ENCODE measurements at regions not wholly inside any gene's neighbourhood (a gene's known extent, or its start where the extent isn't known, plus 50 kb on each side); places are given as distances from the start of the nearest gene placed in this dataset.
A peak's percentile ranks its signal among the peaks of the same experiment; 100 is the strongest.

DNA sequence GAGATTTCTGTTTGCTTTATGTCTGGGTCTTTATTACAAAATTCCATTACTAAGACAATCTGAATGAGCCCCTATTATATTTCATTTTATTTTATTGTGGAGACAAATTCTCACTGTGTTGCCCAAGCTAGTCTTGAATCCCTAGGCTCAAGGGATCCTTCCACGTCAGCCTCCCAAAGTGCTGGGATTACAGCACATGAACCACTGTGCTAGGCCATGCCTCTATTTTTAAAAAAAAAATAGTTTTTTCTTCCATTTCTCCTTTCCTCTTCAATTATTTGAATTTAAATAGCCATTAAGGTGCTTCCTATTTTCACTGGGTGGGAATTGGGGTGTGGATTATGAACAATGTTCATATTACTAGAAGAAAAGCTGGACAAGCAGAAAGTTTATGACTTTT is 1587.4 kb downstream of the GRIK2 start:
- Mint-ChIP-seq H3K27me3 (ENCODE audit: low read depth, poor library complexity) (no peaks in the 10 kb centered on the region), H3K27ac (peak overlapping the region; percentile 91), H3K36me3 (ENCODE audit: low read depth) (no peaks in the 10 kb centered on the region), H3K4me1 (peaks cover 36% of the 10 kb centered on the region), H3K9me3 (peaks cover 4% of the 10 kb centered on the region), H3K4me3 (no peak overlapping the region)
- no peak for DNase-seq
- no peak for TF ChIP-seq CTCF (IDR thresholded peaks at IDR 0.05)

GRCh38 chr6:102961902-102962301 is 1568.4 kb downstream of the GRIK2 start:
- Mint-ChIP-seq H3K36me3 (ENCODE audit: low read depth) (no peaks in the 10 kb centered on the region), H3K4me3 (no peak overlapping the region), H3K27ac (no peak overlapping the region), H3K4me1 (no peaks in the 10 kb centered on the region), H3K9me3 (no peaks in the 10 kb centered on the region), H3K27me3 (ENCODE audit: low read depth, poor library complexity) (no peaks in the 10 kb centered on the region)
- no peak for TF ChIP-seq CTCF (IDR thresholded peaks at IDR 0.05)
- no peak for DNase-seq

- H3K27me3 Mint-ChIP-seq (ENCODE audit: low read depth, poor library complexity) = no peaks in the 10 kb centered on the region
- no peaks in the 10 kb centered on the region for H3K4me1 Mint-ChIP-seq
- TF ChIP-seq CTCF (IDR thresholded peaks at IDR 0.05) = no peak
- no peak overlapping the region for H3K27ac Mint-ChIP-seq
- H3K9me3 Mint-ChIP-seq = no peaks in the 10 kb centered on the region
- DNase-seq = no peak
- H3K4me3 Mint-ChIP-seq = no peak overlapping the region
- H3K36me3 Mint-ChIP-seq (ENCODE audit: low read depth) = no peaks in the 10 kb centered on the region
Measured at GRCh38 chr6:102950967-102951366, 1557.5 kb downstream of the GRIK2 start.

DNA sequence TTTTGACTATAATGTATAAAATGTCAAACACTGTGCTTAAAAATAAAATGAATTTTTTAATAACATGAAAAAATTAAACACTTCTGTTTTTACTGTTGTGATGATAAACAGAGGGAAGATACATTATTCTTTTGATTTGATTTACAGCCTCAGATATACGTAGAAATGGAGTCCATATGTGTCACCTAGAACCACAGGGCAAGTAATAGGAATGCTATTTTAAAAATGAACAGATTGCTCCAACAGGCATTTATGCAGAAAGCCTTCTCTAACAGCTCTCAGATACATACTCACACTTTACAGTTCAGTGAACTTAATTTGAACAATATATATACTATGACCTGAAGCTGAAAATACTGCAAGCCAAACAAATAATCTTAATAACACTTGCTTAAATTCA is 1551.0 kb downstream of the GRIK2 start:
- no peak overlapping the region for H3K27ac Mint-ChIP-seq
- no peaks in the 10 kb centered on the region for H3K36me3 Mint-ChIP-seq (ENCODE audit: low read depth)
- no peak for DNase-seq
- H3K9me3 Mint-ChIP-seq = no peaks in the 10 kb centered on the region
- no peak for TF ChIP-seq CTCF (IDR thresholded peaks at IDR 0.05)
- no peaks in the 10 kb centered on the region for H3K4me1 Mint-ChIP-seq
- no peak overlapping the region for H3K4me3 Mint-ChIP-seq
- no peaks in the 10 kb centered on the region for H3K27me3 Mint-ChIP-seq (ENCODE audit: low read depth, poor library complexity)

- no peaks in the 10 kb centered on the region for H3K9me3 Mint-ChIP-seq
- no peak for TF ChIP-seq CTCF (IDR thresholded peaks at IDR 0.05)
- H3K4me3 Mint-ChIP-seq = no peak overlapping the region
- H3K27me3 Mint-ChIP-seq (ENCODE audit: low read depth, poor library complexity) = no peaks in the 10 kb centered on the region
- no peaks in the 10 kb centered on the region for H3K4me1 Mint-ChIP-seq
- H3K27ac Mint-ChIP-seq = no peak overlapping the region
- H3K36me3 Mint-ChIP-seq (ENCODE audit: low read depth) = no peaks in the 10 kb centered on the region
- no peak for DNase-seq
Measured at GRCh38 chr6:102942206-102942605, 1548.7 kb downstream of the GRIK2 start.

GRCh38 chr6:102936959-102937358 is 1543.5 kb downstream of the GRIK2 start:
- TF ChIP-seq CTCF (IDR thresholded peaks at IDR 0.05) = no peak
- H3K27ac Mint-ChIP-seq = no peak overlapping the region
- H3K9me3 Mint-ChIP-seq = no peaks in the 10 kb centered on the region
- no peaks in the 10 kb centered on the region for H3K4me1 Mint-ChIP-seq
- no peaks in the 10 kb centered on the region for H3K27me3 Mint-ChIP-seq (ENCODE audit: low read depth, poor library complexity)
- no peak overlapping the region for H3K4me3 Mint-ChIP-seq
- no peaks in the 10 kb centered on the region for H3K36me3 Mint-ChIP-seq (ENCODE audit: low read depth)
- DNase-seq = no peak

Data from nephron progenitor cell (in vitro differentiated cells).